C1 segment of cervical spinal cord (tissue), 14 donors: ENCODE measurements at regions not wholly inside any gene's neighbourhood (a gene's known extent, or its start where the extent isn't known, plus 50 kb on each side); places are given as distances from the start of the nearest gene placed in this dataset.

Experiments used
- DNase-seq, 14 donors: peaks; one replicate each; lab custom pipeline; 2025; lab: John Stamatoyannopoulos, UW

DNA sequence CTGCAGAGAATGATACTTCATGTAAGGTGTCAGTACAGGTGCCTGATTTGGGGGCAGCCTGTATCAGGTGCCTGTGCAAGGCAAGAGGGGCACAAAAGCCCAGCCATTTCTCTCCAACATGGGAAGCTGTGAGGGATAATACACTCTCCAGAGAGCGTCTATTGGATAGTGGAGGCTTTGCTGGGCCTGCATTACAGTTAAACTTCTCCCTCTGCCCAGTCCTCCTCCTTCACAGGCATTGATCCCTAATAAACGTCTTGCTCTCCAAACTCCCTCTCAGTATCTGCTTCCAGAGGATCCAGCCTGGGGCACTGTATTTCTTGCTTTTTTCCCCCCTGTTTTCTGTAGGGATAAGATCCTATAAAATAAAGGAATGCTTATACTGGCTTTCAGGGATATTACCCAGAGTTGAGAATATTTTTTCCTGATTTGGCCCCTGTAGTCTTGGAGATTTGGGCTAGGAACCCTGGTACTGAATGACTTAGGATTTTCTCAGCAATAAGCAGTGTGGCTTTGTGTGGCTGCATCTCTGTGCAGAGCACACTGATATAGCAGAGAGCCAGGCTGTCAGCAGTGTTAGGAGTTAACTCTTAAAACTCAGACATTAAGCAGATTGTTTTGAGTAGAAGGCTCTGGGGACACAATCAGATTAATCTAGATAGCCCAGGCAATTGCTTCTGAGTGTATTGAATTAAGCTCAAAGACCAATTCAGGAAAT lies 330.6 kb downstream of the CYRIA start:
- no peak for DNase-seq

DNA sequence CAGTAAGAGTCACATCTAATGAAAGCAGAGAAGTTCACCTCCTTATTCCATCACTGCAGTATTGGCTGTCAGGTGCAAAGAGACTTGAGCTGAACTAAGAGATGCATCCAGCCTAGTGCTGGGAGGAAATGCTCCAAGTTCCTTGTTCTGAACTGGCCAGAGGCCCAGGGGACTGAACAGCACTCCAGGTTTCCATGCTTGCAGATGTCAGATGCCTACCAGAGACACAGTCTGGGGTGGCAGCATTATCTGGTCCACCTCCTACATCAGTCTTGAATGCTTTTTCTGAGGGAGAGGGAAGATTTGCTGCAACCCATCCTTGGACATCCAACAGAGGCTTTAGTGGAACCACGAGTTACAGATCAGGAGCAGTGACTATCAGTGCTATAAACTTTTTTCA lies 331.3 kb downstream of the CYRIA start:
- no peak for DNase-seq

DNA sequence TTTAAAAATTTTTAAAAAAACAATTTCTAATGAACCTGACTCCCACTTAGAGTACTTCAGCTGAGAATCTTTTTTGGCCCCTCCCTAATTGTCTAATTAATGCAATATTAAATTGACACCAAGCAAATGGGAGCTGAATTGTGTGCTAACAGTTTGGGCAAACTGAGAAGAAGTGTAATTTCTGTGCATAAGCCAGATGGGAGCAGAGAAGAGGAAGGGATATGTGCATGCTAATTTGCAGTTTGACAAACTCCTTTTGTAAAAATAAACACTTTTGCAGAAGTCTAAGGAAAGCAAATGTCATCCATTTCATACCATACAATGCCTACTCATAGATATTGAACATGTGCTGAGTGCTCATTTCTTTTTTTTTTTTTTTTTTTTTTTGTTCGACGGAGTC lies 332.0 kb downstream of the CYRIA start:
- no peak for DNase-seq

DNA sequence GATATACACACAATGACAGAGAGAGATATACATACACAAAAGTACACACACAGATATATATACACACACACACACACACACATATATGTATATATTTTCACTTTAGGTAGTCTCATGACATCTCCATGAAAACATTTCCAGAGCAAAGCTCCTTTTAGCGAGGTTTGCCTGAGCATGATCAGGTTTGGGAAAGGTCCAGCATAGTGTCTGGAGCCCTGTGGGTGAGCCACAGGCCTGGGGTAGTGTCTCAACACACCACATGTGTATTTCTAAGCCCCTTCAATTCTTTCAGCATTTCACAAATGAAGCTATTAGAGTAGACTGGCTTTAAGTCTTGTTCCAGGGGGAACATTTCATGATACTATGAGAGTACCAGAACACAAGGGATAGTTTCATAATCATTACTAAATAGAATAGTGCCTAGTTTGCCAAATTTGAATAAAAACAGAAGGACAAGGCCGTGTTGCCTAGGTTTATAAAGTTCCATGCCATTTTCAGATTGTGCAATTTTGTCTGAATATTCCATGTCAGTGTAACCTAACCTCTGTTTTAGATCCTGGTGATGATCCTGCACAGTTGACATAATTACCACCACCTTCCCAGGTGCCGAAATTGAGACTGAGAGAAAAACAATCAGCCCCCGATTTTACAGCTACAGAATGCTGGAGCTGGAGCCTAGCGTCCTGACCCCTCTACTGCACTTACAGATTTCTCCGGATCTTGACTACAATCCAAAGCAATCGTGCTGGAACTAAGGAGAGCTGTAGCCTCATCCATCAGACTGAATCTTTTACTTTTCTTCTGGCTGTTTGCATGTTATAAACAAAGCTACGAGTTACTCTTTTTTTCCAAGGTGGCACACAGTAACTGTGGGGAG lies 332.7 kb downstream of the CYRIA start:
- DNase-seq: no peak

DNA sequence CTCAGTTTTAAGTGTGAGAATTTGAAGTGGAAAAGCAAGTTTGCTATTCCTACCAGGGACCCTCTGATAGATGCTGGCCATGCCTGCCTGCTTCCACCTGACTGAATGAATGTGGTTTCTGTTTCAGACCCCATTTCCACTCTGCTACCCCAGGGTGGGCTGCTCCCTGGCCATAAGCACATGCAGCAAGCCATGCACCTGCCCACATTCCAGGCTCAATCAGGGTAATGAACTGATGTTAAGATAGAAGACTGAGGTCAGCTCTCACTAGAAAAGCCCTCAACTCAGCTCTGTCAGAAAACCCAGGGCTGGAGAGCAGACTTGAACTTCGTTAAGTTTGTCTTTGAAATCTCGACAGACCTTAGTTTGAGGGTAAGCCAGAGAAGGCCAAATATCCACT lies 333.9 kb downstream of the CYRIA start:
- no peak for DNase-seq

DNA sequence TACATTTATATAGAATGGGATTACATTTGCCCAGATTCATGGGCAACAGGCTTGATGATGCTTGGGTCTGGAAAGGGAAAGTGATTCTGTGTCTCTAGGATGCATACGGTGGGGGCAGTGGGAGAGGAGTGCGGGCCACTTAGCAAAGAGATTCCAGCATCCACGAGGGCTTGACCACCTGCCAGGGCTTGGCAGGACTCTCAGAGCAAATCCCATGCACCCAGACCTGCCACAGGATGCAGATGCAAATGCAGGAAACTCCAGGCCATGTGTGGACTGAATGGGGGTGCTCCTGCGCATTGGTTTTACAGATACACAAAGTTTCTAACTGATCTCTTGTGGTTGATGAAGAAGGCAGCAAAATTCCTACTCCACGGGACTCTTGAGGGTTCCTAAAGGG lies 334.7 kb downstream of the CYRIA start:
- no peak for DNase-seq

DNA sequence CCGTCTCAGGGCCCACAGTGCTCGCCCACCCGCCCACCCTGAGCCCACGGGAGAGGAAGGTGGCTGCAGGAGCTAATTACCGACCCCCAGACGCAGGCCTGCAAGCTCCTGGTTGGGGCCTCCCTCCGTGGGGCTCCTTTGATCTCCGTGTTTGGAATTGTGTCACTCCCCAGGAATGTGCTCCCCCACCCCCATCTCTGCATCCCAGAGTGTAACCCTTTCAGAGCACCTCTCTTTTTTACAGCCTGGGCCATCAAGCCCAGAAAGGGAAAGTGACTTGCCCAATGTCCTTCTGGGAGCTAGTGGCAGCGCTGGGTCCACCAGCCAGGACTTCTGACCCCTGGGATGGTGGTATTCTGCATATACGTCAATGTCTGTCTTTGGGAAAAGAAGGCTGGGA lies 335.1 kb downstream of the CYRIA start:
- DNase-seq: no peak

DNA sequence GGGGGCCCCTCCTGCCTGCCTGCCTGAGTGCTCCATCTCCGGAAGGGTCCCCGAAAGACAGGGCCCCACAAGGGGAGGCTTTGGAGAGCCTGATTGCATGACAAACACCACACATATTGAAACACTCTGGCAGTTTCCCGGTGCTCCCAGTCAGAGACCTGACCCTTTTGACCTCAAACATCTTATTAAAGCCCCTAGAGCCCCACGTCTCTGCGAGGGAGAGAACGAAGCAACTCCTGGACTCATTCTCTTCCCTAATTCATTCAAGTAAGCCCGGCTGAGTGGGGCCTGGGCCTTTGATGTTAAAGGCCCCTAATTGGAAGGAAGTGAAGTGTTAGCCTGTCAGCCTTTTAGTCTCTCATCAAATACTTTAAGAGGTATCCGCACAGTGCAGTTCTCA lies 335.6 kb downstream of the CYRIA start:
- DNase-seq: no peak

DNA sequence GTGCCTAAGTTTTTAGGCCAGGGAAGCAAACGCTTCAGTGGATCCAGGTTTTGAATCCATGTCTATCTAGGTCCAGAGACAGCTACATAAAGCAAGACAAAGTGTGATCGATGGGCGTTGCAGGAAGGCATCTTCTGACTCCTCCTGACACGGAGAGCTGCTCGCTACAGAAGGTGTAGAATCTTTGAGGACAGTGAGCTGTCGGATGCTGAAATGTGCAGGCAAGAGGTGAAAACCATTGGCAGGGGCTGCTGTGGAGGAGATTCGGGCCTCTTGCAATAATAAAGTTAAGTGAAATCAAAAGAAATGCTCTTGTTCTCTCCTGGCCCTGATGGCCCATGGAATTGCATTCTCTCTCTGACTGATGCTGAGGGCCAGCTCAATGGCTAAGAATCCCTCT lies 336.2 kb downstream of the CYRIA start:
- no peak for DNase-seq

DNA sequence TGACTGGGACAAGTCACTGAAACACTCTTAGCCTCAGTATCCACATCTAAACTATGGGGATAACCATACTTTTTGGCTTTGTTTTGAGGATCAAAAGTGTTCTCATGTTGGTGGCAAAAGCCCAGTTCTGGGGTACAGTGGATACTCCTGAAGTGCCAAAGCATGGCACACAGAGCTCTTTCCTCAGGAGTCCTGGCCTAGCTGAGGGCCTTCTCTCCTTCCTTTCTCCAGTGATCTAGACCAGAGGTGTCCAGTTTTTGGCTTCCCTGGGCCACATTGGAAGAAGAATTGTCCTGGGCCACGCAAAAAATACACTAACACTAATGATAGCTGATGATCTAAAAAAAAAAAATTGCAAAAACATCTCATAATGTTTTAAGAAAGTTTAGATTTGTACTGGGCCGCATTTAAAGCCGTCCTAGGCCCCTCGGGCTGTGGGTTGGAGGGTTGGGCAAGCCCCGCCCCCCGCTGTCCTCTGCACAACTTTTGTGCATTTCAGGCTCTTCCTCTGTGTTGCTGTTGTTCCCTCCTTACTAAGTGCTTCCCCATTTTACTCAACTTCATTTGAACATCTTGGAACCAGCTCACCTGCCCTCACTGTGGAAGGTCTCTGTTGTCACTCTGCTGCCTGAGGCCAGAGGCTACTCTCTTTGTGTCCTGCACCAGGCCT lies 337.0 kb downstream of the CYRIA start:
- DNase-seq: no peak

DNA sequence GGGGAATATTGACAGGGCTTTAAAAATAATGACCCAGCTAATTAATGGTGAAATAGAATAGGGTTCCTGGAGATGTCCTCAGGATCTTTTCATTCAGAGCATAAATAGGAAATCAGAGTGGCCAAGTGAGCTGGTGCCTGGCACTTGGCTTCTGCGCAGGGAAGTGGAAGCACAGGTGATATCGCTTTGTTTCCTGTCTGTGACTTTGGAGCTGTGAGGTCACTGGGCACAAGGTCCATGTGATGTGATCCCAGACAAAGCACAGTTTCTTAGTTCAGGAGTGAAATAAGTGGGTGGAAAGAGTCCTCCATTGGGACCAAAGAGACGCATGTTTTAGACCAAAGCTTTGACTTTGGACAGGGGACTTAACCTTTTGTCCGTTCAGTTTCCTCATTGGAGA lies 338.3 kb downstream of the CYRIA start:
- DNase-seq: no peak

DNA sequence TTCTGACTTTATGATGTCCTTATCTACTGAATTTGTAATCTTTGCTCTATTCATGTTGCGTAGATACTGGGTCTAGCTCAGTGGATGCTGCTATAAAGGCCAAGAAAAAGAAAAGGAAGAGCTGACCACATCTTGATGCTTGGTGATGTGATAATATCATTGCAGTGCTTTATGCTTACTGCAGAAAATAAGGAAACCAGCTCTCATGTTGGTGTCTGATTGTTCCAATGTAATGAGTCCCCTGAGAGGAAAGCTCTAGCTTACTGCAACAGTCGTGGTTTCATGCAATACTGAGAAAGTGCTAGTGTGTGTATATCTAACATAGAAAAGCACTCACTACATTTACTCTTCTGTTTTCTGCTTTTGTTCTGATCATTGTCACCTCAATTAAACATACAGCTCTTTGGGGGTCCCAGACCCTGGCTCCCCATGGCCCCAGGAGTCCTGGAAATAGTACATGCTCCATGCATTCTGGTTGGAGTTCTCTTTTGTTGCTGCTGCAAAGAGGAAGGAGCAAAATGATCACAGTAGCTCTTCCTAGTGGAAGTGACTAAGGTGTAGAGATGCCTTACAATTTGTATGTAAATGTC lies 338.8 kb downstream of the CYRIA start:
- no peak for DNase-seq

DNA sequence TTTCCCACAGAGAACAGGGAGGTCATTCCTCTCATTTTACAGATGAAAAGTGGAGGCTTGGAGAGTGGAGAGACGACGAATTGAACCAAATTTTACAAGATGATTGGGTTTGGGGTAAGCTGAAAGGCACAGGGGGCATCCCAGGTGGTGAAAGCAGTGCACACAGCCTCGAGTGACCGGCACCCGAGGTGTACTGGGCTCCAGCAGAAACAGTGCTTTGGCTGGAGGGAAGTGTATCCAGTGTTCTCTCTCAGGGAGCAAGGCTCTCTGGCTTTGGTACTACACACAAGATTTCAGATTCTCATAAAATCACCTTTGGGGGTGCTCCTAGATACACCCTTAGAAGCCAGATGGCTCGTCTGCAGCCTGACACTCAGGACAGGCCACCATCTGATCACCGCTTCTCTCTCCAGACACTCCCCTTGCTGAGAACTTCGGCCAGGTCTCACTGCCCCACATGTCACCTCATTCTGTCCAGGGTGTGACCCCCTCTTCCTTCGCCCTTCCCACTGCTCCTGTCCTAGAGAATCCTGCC lies 339.6 kb downstream of the CYRIA start:
- no peak for DNase-seq

DNA sequence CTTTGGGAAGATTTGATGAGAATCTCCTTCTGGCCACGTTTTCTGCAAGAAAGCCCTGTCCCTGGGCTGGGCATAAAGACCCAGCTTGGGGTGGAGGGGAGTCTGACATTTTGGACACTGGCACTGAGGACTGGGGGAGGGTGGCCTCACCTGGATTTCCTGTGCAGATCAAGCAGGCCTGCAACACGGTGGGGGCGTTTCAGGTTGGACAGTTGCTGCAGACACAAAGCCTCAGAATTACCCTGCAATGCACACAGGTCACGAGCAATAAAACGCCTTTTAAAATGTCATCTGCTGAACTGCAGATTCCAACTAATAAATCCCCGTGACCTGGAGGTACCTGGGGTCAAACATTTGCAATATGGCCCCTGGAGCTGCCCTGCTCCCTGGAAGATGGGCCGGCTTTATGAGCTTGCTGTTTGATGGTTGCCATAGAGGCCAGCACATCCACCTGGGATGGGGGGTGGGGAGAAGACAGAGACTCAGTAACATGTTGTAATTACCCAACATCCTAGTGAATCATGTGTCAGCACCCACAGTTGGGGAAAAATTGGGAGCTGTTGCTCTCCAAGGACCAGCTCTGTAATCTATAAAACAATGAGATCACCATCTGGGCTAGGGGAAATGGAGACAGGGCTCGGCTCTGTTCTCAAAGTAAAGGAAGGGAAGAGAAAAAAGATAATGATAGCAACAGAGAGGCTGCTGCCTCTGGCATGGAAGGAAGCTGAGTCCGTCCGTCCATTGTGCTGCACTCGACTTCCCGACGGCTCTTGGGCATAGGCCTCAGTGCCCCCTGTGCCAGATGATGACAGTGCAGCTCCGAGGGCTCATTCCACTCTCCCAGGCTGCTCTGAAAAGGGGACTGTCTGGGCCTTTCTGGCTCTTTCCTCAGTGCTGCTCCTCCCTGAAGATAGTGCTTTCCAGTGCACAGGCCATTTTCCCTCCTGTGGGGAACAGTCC lies 340.3 kb downstream of the CYRIA start:
- peak in 1 of 14 donors; percentile 36 for DNase-seq

DNA sequence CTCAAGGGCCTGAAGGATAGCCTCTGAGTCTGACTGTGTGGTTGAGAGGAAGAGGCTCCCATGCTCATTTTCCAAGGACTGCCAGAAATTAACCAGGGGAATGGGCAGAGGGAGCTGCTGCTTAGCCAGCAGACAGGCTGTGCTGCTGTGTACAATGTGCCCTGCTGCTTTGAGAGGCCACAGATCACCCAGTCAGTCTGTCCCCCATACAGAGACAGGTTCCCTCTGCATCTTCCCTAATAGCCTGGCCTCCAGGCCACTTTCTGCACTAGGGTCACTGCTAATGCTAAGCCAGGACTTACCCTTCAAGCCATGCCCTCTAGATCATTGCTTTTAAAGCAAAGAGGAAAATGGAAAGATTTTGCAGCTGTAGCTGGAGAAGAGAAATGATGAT lies 341.1 kb downstream of the CYRIA start:
- no peak for DNase-seq

DNA sequence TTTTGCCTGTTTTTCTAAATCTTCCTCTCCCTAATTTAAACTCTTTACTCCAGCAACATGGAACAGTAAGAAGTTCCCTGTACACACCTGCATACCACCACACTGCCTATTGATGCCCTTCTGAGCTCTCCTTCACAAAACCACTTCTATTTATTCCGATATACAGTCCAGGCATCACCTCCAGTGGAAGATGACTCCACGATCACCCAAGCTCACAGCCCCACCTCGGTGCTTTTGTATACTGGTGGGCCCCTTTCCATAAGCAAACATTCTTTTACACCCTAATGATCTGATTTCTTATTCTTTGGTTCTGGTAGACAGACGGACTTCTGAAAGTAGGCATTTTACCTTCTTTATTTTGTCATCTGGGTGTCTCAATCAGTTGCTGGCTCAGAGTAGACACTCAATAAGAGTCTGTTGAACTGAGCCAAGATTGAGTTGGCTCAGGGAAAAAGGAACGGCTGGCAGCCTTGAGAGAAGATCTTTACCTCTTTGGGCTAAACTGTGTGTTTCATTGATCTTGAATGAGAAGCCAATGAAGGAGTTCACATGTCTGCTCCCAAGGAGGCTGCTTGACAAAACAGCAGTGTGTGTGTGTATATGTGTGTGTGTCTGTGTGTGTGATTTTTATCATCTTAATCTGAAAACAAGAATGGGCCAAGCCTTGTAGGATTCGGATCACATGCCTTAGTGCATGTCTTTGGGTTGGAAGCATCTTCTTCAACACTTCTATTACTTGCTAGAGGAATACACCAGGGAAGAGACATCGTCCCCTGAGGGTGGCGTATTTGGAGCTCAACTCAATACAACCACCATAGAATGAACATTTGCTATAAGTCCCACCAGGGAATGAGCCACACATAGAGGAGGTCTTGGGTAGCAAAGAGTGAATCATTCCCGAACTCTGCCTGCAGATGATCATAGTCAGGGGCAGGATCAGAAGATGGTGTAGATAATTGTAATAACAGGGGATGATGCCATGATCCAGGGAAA lies 341.8 kb downstream of the CYRIA start:
- DNase-seq: no peak

DNA sequence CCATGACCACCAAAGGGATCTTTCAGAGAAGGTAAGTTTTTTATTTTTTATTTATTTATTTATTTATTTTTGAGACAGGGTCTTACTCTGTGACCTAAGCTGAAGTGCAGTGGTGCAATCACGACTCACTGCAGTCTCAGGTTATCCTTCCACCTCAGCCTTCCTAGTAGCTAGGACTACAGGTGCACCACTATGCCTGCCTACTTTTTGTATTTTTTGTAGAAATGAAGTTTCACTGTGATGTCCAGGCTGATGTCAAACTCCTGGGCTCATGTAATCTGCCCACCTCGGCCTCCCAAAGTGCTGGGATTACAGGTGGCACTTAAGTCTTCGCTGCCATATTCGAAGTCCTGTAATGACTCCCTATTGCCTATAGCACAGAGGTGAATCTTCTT lies 342.5 kb downstream of the CYRIA start:
- DNase-seq: no peak

DNA sequence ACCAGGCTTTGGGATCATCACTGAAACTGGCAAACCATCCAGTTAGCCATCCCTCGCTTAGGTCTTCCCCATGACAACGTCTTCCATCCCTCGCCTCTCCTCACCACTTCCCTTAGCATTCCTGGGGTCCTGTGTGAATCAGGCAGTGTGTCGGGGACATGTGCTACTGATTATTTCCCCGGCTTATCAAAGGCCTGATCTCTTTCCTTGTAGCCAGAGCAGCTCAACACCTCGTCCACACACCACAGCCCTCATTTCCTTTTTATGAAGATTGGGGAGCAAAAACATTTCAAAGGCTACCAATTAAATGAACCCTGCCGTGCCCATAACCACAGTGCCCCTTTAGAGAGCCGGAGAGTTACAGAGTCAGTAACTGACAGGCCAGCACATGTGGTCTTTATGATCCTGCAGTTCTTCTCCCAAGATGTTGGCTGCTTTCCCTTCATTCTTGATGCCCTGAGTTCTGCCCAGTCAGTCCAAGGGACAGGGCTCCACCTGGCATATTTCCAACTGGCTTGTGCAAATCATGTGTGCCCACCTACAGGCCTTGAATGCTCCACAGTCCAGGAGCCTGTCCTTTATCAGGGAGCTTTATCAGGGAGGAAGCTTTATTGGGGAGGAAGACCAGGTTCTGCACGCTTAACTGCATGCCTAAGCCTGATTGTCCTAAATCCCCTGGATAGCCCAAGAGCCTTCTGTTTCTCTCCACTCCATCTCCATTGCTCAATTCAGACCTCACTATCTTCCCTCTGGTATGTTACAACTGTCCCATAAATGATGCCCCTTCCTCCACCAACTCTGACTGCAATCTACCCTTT lies 343.1 kb downstream of the CYRIA start:
- DNase-seq: no peak

DNA sequence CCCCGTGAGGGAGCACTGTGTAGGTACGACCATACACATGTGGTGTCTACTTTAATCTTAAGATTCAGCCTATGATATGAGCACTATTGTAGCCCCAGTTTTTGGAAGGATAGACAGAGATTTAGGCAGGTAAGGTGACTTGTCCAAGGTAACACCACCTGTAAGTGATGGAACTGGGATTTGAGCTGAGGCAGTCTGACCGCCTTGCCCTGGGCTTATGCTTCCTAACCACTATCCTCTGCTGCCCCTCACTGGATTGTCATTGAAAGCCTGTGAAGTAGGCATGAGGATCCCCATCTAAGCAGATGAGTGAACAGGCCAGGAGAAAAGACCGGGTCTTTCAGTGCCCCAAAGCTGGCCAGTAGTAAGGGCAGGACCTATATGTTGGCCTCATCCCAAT lies 343.8 kb downstream of the CYRIA start:
- peak in 5 of 14 donors; percentile 6 to 26 (median 19) for DNase-seq
